ENCODE measurements at regions not wholly inside any gene's neighbourhood (a gene's known extent, or its start where the extent isn't known, plus 50 kb on each side); places are given as distances from the start of the nearest gene placed in this dataset.

GRCh38 chr15:92326236-92326635 lies 67.4 kb upstream of the ST8SIA2 start:
- Histone ChIP-seq H3K4me1 (peaks cover 0 to 13% of the 10 kb centered on the region in 2 donors), H3K4me3 (no peak overlapping the region), H3K27ac (no peak overlapping the region), H3K27me3 (no peaks in the 10 kb centered on the region), H3K9me3 (no peaks in the 10 kb centered on the region), H3K36me3 (no peaks in the 10 kb centered on the region)
- no peak for DNase-seq (ENCODE audit: low spot score)
- TF ChIP-seq CTCF (IDR thresholded peaks at IDR 0.05): no peak

GRCh38 chr15:92327033-92327432 lies 66.6 kb upstream of the ST8SIA2 start:
- TF ChIP-seq CTCF (IDR thresholded peaks at IDR 0.05): no peak
- H3K27me3 ChIP-seq: no peaks in the 10 kb centered on the region
- no peak overlapping the region for H3K27ac ChIP-seq
- H3K36me3 ChIP-seq: no peaks in the 10 kb centered on the region
- no peaks in the 10 kb centered on the region for H3K9me3 ChIP-seq
- peaks cover 0 to 13% of the 10 kb centered on the region in 2 donors for H3K4me1 ChIP-seq
- no peak overlapping the region for H3K4me3 ChIP-seq
- DNase-seq (ENCODE audit: low spot score): no peak

- no peak overlapping the region for H3K27ac ChIP-seq
- peaks cover 0 to 6% of the 10 kb centered on the region in 2 donors for H3K4me1 ChIP-seq
- H3K36me3 ChIP-seq: no peaks in the 10 kb centered on the region
- no peaks in the 10 kb centered on the region for H3K27me3 ChIP-seq
- H3K9me3 ChIP-seq: peaks cover 0 to 4% of the 10 kb centered on the region in 2 donors
- no peak overlapping the region for H3K4me3 ChIP-seq
- no peak for DNase-seq (ENCODE audit: low spot score)
- no peak for TF ChIP-seq CTCF (IDR thresholded peaks at IDR 0.05)
Observed at GRCh38 chr15:92328207-92328606, 65.5 kb upstream of the ST8SIA2 start.

- H3K27me3 ChIP-seq: no peaks in the 10 kb centered on the region
- H3K4me1 ChIP-seq: no peaks in the 10 kb centered on the region
- no peak for TF ChIP-seq CTCF (IDR thresholded peaks at IDR 0.05)
- peaks cover 0 to 4% of the 10 kb centered on the region in 2 donors for H3K9me3 ChIP-seq
- H3K27ac ChIP-seq: no peak overlapping the region
- no peak overlapping the region for H3K4me3 ChIP-seq
- DNase-seq (ENCODE audit: low spot score): no peak
- no peaks in the 10 kb centered on the region for H3K36me3 ChIP-seq
Observed at GRCh38 chr15:92332125-92332899, 61.4 kb upstream of the ST8SIA2 start.

- no peak for TF ChIP-seq CTCF (IDR thresholded peaks at IDR 0.05)
- peaks cover 0 to 4% of the 10 kb centered on the region in 2 donors for H3K9me3 ChIP-seq
- no peak overlapping the region for H3K4me3 ChIP-seq
- H3K36me3 ChIP-seq: no peaks in the 10 kb centered on the region
- H3K27ac ChIP-seq: no peak overlapping the region
- H3K27me3 ChIP-seq: no peaks in the 10 kb centered on the region
- H3K4me1 ChIP-seq: no peaks in the 10 kb centered on the region
- DNase-seq (ENCODE audit: low spot score): no peak
Observed at GRCh38 chr15:92333709-92334108, 60.0 kb upstream of the ST8SIA2 start.
